SHP77 (cell line): ENCODE measurements at regions not wholly inside any gene's neighbourhood (a gene's known extent, or its start where the extent isn't known, plus 50 kb on each side); places are given as distances from the start of the nearest gene placed in this dataset.

ENCODE experiments used
- DNase-seq, 2 experiments: peaks; one replicate each; lab custom pipeline; 2025; lab: John Stamatoyannopoulos, UW

DNA sequence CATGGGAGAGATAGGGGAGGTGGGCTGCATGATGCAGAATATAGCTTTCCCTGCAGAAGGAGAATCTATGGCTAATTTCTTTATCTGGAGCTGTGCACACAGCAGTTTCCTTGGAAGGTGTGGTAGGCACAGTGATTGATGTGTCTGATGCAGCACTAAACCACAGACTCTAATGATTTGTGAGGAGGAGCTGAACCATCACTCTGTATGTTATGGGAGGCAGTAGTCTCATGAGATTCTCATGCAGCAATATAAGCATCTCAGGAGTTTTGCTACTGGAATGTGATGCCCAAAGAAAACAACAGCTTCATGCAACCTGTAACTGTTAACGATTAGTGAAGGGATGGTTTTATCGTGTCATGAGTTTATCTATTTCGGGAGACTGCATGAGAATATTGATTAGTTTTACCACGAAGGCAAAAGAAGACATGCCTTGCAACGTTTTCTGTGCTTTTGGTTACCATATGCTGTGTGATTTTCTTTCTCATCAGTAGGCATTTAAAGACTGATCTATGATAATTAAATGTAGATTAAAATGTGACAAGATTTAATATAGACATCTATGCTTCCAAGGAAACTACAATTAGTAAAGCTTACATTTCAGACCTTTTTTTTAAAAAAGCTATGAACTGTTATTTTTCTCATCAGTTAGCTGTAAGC is 286.8 kb downstream of the ARL6IP6 start:
- DNase-seq: no peak

DNA sequence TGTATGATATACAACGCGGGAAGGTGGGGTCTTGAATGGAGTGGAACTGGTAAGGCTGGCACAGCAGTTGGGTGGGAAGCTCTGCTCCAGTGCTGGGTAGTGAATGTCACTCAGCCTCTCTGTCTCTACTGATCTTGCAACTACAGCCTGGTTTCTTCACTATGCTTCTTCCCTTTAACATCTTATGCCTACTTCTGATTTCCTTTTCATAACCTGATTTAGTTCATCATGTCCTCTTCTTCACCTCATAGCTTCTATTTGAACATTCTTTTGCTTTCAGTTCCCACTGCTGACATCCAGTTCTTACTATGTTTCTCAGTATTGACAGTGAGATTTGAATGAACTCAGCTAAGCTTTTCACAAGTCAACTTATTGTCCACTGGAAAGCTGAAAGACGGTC is 286.2 kb downstream of the ARL6IP6 start:
- no peak for DNase-seq

GRCh38 chr2:152974146-152974545 is 255.7 kb downstream of the ARL6IP6 start:
- no peak for DNase-seq

- no peak for DNase-seq
These were observed 253.3 kb downstream of the ARL6IP6 start for GRCh38 chr2:152971685-152972084.

DNA sequence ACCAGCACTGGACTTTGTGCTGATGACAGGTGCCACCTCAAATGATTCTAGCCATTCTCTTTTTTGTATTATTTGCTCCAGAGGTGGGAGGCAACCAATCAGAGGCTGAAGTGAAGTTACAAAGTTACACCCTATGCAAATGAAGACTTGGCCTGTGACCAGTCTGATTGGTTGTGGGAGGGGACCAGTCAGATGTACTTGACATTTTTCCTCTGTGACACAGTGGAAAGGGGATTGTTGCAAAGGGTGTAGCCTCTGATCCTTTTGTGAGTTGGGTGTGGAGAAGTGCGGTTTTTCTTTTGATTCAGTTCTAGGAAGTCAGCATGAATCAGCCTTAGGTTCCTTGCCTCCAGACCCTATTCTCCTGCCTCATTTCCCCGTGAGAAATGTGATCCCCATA is 244.0 kb downstream of the ARL6IP6 start:
- no peak for DNase-seq

DNA sequence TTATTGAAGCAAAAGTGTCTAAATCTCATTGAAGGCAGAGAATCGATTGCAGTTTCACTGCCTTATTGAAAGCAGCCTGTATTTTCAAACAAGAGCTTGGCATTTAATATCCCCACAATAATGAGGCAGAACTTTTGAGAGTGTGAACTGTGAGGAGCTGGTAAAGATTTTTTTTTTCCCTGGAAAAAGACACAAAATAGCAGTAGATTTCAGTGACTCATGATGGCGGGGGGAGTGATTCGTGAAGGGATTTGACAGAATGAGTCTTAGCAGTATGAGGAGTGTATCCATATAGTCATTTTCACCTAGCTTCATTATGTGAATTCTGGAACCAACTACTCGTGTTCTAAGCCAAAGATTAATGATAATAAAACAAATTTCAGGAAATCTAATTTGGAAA is 242.9 kb downstream of the ARL6IP6 start:
- no peak for DNase-seq

- DNase-seq: no peak
These were observed 231.7 kb downstream of the ARL6IP6 start for GRCh38 chr2:152950126-152950525.

DNA sequence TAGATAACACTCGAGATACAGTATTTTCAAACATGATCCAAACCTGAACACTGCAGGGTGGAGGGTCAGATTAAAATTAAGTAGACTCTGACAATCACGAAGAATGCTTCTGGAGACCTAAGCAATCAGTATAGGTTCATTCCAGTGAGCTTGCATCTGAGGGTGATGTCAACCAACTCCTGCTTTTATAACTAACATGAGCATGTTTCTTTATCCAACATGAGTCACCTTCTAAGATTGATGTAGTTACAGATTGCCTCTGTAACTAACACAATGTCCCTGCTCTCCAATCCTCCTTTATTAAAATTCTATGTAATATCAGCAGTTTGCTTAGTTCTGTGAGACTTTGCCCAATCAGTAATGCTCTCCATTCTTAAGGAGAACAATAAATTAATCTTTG is 225.7 kb downstream of the ARL6IP6 start:
- no peak for DNase-seq

DNA sequence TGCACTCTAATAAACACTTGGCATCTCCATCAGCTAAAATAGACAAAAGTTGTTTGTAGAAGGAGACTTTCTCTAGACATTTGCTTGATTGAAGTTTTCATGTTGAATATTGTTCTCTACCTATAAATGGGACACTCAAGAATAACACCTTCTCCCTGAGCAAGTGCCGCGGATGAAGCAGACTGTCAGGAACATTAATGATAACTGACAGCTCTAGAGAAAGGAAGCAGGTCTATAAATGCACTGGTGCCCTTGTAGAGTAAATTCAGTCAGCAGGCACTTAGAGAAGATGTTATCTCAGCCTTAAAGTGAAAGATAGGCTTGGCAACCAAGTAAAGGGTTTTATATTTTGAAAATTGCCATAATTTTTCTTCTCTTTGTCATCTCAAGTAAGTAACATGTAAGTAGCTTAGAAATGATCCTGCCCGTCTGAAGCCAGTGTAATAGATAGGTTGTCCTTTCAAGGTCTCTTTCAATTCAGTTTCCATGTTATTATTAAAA is 224.6 kb downstream of the ARL6IP6 start:
- DNase-seq: no peak

GRCh38 chr2:152930501-152930900 is 212.1 kb downstream of the ARL6IP6 start:
- DNase-seq: no peak

GRCh38 chr2:152929628-152930027 is 211.2 kb downstream of the ARL6IP6 start:
- no peak for DNase-seq

DNA sequence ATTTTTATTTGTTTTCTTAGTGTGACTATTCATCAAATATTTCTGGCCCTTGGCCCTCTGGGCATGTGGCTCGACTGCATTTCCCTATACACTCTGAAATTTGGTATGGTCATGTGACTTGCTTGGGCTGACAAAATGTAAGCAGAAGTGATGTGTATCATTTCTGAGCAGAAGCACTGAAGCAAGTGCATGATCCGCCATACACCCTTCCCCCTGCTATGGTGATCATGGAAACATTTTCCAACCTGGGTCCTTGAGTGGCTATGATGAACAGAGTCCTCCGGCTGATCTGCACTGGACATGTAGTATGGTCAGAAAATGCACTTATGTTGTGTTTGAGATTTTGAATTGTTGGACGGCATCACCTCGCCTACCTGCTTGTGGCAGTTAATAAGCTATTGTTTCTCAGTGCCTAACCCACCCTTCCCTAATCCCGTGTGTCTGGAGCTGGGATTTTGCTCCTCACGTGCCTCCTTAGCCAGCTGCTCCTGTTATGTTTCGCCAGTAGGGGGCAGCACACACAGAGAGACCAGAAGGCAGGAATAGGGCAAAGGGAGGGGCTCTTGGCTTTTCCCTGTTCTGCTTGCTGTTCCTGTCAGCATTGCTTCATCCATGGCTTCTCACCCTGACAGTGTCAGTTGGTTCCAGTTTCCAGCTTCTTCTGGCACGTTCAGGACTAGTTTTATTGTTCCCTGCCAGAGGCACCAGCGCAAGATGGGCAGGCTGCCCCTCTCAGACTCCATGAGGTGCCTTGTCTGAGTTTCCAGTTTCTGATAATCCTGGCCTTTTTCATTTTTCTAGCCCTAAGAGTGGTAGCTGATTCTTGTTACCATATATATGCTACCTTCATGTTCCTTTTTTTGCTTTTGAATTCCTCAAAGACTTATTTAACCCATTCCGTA is 207.4 kb downstream of the ARL6IP6 start:
- peak in 1 of 2 experiments; percentile 45 for DNase-seq

- no peak for DNase-seq
These were observed 206.3 kb downstream of the ARL6IP6 start for GRCh38 chr2:152924722-152925121.

DNA sequence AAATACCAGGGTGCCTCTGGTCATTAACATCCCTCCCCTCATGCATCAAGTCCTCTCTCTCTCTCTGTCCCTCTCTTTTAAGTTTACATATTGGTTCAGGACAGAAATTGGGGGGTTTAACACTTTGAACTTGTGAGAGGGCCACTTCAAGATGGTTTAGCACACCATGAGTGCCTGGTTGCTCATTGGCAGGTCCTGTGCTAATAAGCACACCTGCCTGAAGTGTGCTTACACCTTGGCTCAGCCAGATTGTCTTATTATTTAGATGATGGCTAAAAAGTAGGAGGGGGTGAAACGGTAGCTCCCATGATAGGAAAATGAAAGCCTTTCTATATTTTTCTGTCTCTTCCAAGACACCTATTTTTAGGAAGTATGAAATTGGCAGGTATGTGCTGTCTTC is 205.8 kb downstream of the ARL6IP6 start:
- DNase-seq: no peak

DNA sequence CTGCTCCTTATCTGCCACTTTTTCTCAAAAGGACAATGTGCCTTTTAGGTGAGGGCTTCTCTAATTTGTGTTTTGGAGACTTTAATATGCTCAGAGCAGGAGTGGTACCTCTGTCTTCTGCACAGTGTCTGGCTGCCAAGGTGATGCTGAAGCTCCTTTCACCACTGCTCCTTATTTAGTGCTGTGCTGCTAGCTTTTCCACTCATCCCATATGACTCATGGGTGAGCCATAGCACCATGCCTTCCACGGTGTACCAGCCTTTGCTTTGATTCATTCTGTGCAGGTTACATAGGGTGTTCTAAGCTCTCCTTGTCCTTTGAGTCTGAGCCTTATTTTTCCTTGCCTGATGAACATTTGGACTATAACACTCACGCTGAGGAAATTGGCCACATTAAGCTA is 202.4 kb downstream of the ARL6IP6 start:
- DNase-seq: no peak

DNA sequence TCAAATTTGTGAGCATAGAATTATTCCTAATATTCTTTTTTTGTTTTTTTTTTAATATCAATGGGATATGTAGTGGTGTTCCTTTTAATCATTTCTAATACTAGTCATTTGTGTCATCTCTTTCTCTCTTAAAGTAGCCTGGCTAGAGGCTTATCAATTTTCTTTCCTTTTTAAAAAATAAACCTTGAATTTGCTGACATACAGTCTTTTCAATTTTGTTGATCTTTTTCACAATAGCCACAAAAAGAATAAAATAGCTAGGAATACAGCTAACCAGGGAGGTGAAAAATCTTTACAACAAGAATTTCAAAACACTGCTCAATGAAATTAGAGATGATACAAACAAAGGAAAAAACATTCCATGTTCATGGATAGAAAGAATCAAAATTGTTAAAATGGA is 192.6 kb downstream of the ARL6IP6 start:
- no peak for DNase-seq

DNA sequence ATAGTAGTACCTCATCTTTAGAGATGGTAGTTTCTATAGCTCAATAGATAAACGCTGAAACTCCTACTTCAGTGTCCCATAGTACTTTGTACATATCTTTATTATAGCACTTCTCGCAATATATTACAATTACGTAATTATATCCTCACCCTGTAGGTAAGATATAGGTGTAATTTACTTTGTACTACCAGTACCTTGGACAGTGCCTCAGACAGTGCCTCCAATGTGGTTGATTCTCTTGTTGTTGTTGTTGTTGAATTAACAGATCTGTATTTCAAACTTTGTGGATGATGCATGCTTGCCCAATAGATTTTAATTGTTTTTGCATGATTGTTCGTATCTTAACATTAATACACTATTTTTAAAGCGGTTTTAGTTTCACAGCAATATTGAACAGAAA is 188.6 kb downstream of the ARL6IP6 start:
- DNase-seq: no peak

GRCh38 chr2:152894051-152894450 is 175.6 kb downstream of the ARL6IP6 start:
- no peak for DNase-seq

DNA sequence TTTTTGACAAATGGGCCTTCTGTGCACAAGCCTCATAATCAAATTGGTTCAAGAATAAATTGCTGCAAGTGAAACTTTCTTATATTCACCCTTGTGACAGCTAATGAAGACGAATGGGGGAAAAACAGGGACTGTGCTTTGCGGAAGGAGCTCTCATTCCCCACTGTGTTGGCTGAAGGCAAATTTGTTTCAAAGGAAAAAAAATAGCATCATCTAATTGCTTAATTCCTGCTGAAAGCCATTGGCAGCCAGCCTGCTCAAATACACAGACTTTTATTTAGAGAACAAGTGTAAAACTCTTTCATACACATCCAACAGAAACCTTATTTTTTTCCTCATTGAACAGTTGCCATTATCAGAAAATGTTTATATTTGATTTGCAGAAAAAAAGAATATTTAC is 172.3 kb downstream of the ARL6IP6 start:
- no peak for DNase-seq

- no peak for DNase-seq
These were observed 165.6 kb downstream of the ARL6IP6 start for GRCh38 chr2:152883951-152884487.

- no peak for DNase-seq
These were observed 163.1 kb downstream of the ARL6IP6 start for GRCh38 chr2:152881527-152881926.

- DNase-seq: no peak
These were observed 160.9 kb downstream of the ARL6IP6 start for GRCh38 chr2:152879275-152879674.
